MM.1S (cell line): ENCODE measurements at regions not wholly inside any gene's neighbourhood (a gene's known extent, or its start where the extent isn't known, plus 50 kb on each side); places are given as distances from the start of the nearest gene placed in this dataset.

Experiments used
- EZH2 ChIP-seq: fragments of 300-600 bp; sonication (generic); optimal IDR thresholded peaks from 2 replicates; pipeline ENCODE3; 2017; ENCODE audit warnings: low read depth, mild to moderate bottlenecking, antibody characterized with exemption, low read length, mixed read lengths
- TF ChIP-seq, protein P1 (sequence below): fragments of 300-600 bp; sonication (generic); IDR thresholded peaks from 2 replicates; pipeline ENCODE4 v1.5.1; 2016; ENCODE audit warnings: antibody characterized with exemption, low read length, mixed read lengths

- TF ChIP-seq, protein P1, sequence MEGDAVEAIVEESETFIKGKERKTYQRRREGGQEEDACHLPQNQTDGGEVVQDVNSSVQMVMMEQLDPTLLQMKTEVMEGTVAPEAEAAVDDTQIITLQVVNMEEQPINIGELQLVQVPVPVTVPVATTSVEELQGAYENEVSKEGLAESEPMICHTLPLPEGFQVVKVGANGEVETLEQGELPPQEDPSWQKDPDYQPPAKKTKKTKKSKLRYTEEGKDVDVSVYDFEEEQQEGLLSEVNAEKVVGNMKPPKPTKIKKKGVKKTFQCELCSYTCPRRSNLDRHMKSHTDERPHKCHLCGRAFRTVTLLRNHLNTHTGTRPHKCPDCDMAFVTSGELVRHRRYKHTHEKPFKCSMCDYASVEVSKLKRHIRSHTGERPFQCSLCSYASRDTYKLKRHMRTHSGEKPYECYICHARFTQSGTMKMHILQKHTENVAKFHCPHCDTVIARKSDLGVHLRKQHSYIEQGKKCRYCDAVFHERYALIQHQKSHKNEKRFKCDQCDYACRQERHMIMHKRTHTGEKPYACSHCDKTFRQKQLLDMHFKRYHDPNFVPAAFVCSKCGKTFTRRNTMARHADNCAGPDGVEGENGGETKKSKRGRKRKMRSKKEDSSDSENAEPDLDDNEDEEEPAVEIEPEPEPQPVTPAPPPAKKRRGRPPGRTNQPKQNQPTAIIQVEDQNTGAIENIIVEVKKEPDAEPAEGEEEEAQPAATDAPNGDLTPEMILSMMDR = no peak
- no peak for TF ChIP-seq EZH2
Observed at GRCh38 chrX:78496483-78496882, 162.6 kb downstream of the RTL3 start.
